Activated CD4-positive, CD25-positive, alpha-beta regulatory T cell treated with anti-CD3 and anti-CD28 coated beads, Interleukin-2, amount 50 U/mL, for 24 hours (primary cell): ENCODE measurements at regions not wholly inside any gene's neighbourhood (a gene's known extent, or its start where the extent isn't known, plus 50 kb on each side); places are given as distances from the start of the nearest gene placed in this dataset.
A peak's percentile ranks its signal among the peaks of the same experiment; 100 is the strongest.

ENCODE experiments used
- ATAC-seq, 2 donors: fragments of 150-1000 bp; cut with Tn5 transposase; one replicate each; pipeline ENCODE4 v1.10.0; 2021; ENCODE audit warnings: mild to moderate bottlenecking in 1 of 2, moderate library complexity in 1 of 2

- ATAC-seq = no peak
Measured at GRCh38 chr3:116767726-116768125, 58.1 kb downstream of the TUSC7 start.

GRCh38 chr3:116770815-116771450, 61.4 kb downstream of the TUSC7 start:
- peak in 1 of 2 donors; percentile 30 for ATAC-seq

GRCh38 chr3:116776880-116777785, 67.6 kb downstream of the TUSC7 start:
- no peak for ATAC-seq

- ATAC-seq = no peak
Measured at GRCh38 chr3:116785226-116785625, 75.6 kb downstream of the TUSC7 start.

GRCh38 chr3:116802651-116803050, 93.1 kb downstream of the TUSC7 start:
- no peak for ATAC-seq

GRCh38 chr3:116806351-116806750, 96.8 kb downstream of the TUSC7 start:
- ATAC-seq = no peak

GRCh38 chr3:116808725-116809124, 99.1 kb downstream of the TUSC7 start:
- ATAC-seq = no peak

- no peak for ATAC-seq
Measured at GRCh38 chr3:116809208-116809607, 99.6 kb downstream of the TUSC7 start.

GRCh38 chr3:116811754-116812153, 102.2 kb downstream of the TUSC7 start:
- no peak for ATAC-seq

- ATAC-seq = no peak
Measured at GRCh38 chr3:116812949-116813348, 103.4 kb downstream of the TUSC7 start.

GRCh38 chr3:116815321-116815720, 105.7 kb downstream of the TUSC7 start:
- no peak for ATAC-seq

- no peak for ATAC-seq
Measured at GRCh38 chr3:116815831-116816588, 106.4 kb downstream of the TUSC7 start.

- no peak for ATAC-seq
Measured at GRCh38 chr3:116821371-116821770, 111.8 kb downstream of the TUSC7 start.

GRCh38 chr3:116824208-116824607, 114.6 kb downstream of the TUSC7 start:
- ATAC-seq = no peak

GRCh38 chr3:116833202-116833601, 123.6 kb downstream of the TUSC7 start:
- no peak for ATAC-seq

- no peak for ATAC-seq
Measured at GRCh38 chr3:116834816-116835215, 125.2 kb downstream of the TUSC7 start.

GRCh38 chr3:116835658-116836057, 126.1 kb downstream of the TUSC7 start:
- ATAC-seq = no peak

GRCh38 chr3:116836286-116836685, 126.7 kb downstream of the TUSC7 start:
- no peak for ATAC-seq

GRCh38 chr3:116837483-116837882, 127.9 kb downstream of the TUSC7 start:
- no peak for ATAC-seq

GRCh38 chr3:116841003-116841735, 131.6 kb downstream of the TUSC7 start:
- ATAC-seq = no peak

GRCh38 chr3:116842254-116842957, 132.8 kb downstream of the TUSC7 start:
- ATAC-seq = no peak

- no peak for ATAC-seq
Measured at GRCh38 chr3:116848248-116848829, 138.8 kb downstream of the TUSC7 start.
